Ovary (tissue), 3 donors: ENCODE measurements at regions not wholly inside any gene's neighbourhood (a gene's known extent, or its start where the extent isn't known, plus 50 kb on each side); places are given as distances from the start of the nearest gene placed in this dataset.

Source experiments
- CTCF ChIP-seq, 3 donors: fragments of 450-650 bp in 2 of 3; fragments of 200-600 bp in 1 of 3; IDR thresholded peaks; one replicate each; pipeline versions ENCODE4 v1.5.1 to v1.8.0; 2016 to 2022; ENCODE audit warnings: antibody characterized with exemption in 3 of 3, mild to moderate bottlenecking in 1 of 3
- POLR2A ChIP-seq: fragments of 450-650 bp; IDR thresholded peaks from one replicate; pipeline ENCODE4 v1.6.1; 2017; ENCODE audit warnings: antibody characterized with exemption, mild to moderate bottlenecking, moderate library complexity
- donor health status: DM: no; HTN: no; CAD: no.

- no peak for TF ChIP-seq CTCF (IDR thresholded peaks at IDR 0.05)
- TF ChIP-seq POLR2A, result no peak
These were observed 119.5 kb downstream of the MTX3 start for GRCh38 chr5:79871364-79872120.
